SK-N-MC (cell line): ENCODE measurements at regions not wholly inside any gene's neighbourhood (a gene's known extent, or its start where the extent isn't known, plus 50 kb on each side); places are given as distances from the start of the nearest gene placed in this dataset.

Experiments
- EZH2 ChIP-seq: fragments of 200-600 bp; sonication (generic); IDR thresholded peaks from one replicate; pipeline ENCODE4 v1.6.1; 2017; ENCODE audit warnings: antibody characterized with exemption
- POLR2AphosphoS5 ChIP-seq: IDR thresholded peaks from 2 replicates; pipeline ENCODE4 v1.6.1; 2012; ENCODE audit warnings: mild to moderate bottlenecking, low read depth, low read length, borderline replicate concordance

GRCh38 chr9:16294133-16294770 lies 576.2 kb downstream of the BNC2 start:
- TF ChIP-seq POLR2AphosphoS5 (no peak), EZH2 (no peak)
